RWPE2 (cell line): ENCODE measurements at regions not wholly inside any gene's neighbourhood (a gene's known extent, or its start where the extent isn't known, plus 50 kb on each side); places are given as distances from the start of the nearest gene placed in this dataset.
"Not testable (repeated sequence)": the region's sequence is repeated elsewhere in the genome, so short reads cannot be mapped to it uniquely, and the experiment has no call there.

Experiments used
- ATAC-seq: fragments of 200-7000 bp; cut with Tn5 transposase; 3 replicates; pipeline ENCODE4 v1.9.1; 2021; ENCODE audit warnings: low read depth
- DNase-seq: peaks from one replicate; pipeline ENCODE4 v3.0.0-alpha.2; 2020; ENCODE audit warnings: low spot score
- H3K27ac ChIP-seq: fragments of 450-650 bp; 2 replicates; pipeline ENCODE4 v1.5.1; 2017; ENCODE audit warnings: mild to moderate bottlenecking; ENCODE audit not compliant: poor library complexity, severe bottlenecking
- H3K27me3 ChIP-seq: fragments of 250-450 bp; sonication (Bioruptor Pico); 2 replicates; pipeline ENCODE4 v1.5.1; 2021; ENCODE audit warnings: mild to moderate bottlenecking, moderate library complexity; ENCODE audit not compliant: insufficient read depth, poor library complexity, severe bottlenecking
- H3K36me3 ChIP-seq: fragments of 250-450 bp; sonication (Bioruptor Pico); 2 replicates; pipeline ENCODE4 v1.5.1; 2020; ENCODE audit warnings: low read depth, mild to moderate bottlenecking, moderate library complexity
- H3K4me1 ChIP-seq: fragments of 250-450 bp; sonication (Bioruptor Pico); 2 replicates; pipeline ENCODE4 v1.5.1; 2021; ENCODE audit warnings: mild to moderate bottlenecking, moderate library complexity; ENCODE audit not compliant: insufficient read depth, poor library complexity, severe bottlenecking
- H3K4me3 ChIP-seq: fragments of 250-450 bp; sonication (Bioruptor Pico); 2 replicates; pipeline ENCODE4 v1.5.1; 2021; ENCODE audit warnings: mild to moderate bottlenecking, moderate library complexity; ENCODE audit not compliant: severe bottlenecking
- H3K9me3 ChIP-seq: fragments of 250-450 bp; sonication (Bioruptor Pico); 2 replicates; pipeline ENCODE4 v1.5.1; 2021; ENCODE audit warnings: mild to moderate bottlenecking, moderate library complexity; ENCODE audit not compliant: severe bottlenecking
- TF ChIP-seq, protein P1 (sequence below): fragments of 450-650 bp; IDR thresholded peaks from one replicate; pipeline ENCODE4 v1.5.1; 2017; ENCODE audit warnings: mild to moderate bottlenecking, moderate library complexity; ENCODE audit not compliant: poor library complexity, severe bottlenecking

DNA sequence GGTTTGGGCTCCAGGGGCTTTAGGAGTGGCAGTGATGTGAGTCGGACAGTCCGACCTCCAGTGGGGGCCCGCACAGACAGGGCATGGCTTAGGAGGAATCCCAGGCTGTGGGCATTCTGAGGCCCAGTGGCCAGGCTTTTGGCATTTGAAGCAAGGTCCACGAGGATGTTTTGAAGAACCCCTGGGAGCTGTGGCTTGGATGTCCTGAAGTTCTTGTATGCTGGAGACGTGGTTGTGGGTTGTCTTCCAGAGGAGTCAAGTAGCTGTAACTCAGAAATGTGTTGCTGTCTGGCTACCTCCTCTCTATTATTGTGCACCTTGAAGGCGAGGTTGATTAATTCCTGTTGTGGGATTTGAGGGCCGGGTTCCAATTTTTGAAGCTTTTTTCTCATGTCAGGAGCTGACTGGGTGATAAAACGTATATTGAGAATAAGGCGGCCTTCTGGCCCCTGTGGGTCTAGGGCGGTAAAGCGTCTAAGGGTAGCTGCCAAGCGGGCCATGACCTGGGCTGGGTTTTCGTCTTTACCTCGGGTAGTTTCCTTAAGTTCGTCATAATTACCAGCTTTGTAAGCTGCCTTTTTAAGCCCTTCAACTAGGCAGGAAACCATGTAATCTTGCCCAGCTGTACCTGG, 67.3 kb upstream of the EZR start:
- not testable (repeated sequence) for H3K9me3 ChIP-seq, DNase-seq, H3K36me3 ChIP-seq, H3K4me1 ChIP-seq, ATAC-seq, H3K27ac ChIP-seq, H3K27me3 ChIP-seq, H3K4me3 ChIP-seq

DNA sequence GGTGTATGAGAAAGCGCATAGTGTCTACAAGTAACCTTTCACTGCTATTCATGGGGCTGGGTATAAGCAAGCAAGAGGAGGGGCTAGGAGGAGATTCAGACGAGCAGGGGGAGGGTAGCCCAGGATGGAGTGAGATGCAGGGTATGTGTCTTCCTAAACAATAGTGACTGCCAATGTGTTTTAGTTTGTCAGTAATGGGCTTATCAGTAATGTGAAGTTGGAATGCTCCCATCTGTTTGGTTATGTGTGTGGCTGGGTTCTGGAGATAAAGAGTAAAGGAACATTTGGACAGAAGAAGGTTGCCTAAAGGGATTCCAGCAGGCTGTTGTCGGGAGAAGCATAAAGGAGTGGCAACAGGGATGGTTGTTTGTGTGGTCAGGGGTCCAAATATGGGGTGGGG, 62.7 kb upstream of the EZR start:
- not testable (repeated sequence) for ATAC-seq, H3K36me3 ChIP-seq, H3K4me3 ChIP-seq, H3K27me3 ChIP-seq, DNase-seq, H3K4me1 ChIP-seq, H3K27ac ChIP-seq, H3K9me3 ChIP-seq

DNA sequence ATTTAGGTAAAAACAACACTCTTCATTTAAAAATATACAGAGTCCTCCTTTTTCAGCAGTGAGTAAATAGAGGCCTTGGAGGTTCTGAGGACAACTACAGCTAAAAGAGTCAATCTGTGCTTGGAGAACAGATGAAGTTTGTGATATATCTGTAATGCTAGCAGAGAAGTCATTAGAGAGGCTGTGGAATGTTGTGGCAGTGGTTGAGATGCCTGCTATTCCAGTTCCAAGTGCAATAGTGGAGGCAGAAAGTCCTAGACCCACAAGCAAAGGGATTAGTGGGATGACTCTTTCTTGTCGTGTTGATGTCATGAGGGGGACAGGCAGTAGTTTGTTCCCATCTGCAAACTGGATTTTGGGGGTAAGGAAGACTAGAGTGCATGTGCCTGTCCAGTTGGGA, 62.1 kb upstream of the EZR start:
- not testable (repeated sequence) for ATAC-seq, H3K4me3 ChIP-seq, H3K27ac ChIP-seq, DNase-seq, H3K4me1 ChIP-seq, H3K9me3 ChIP-seq, H3K36me3 ChIP-seq, H3K27me3 ChIP-seq

DNA sequence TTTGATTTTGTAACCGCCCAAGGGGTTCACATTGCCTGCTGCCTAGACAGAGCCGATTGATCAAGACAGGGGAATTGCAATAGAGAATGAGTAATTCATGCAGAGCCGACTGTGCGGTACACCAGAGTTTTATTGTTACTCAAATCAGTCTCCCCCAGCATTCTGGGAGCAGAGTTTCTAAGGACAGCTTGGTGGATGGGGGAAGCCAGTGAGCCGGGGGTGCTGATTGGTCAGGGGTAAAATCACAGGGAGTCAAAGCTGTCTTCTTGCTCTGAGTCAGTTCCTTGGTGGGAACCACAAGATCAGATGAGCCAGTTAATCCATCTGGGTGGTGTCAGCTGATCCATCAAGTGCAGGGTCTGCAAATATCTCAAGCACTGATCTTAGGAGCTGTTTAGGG, 60.0 kb upstream of the EZR start:
- H3K27ac ChIP-seq, result no peak overlapping the region
- no peak overlapping the region for H3K4me3 ChIP-seq
- H3K27me3 ChIP-seq, result no peaks in the 10 kb centered on the region
- DNase-seq (no peak), ATAC-seq (no peak)
- no peaks in the 10 kb centered on the region for H3K36me3 ChIP-seq
- no peaks in the 10 kb centered on the region for H3K4me1 ChIP-seq
- TF ChIP-seq, protein P1, sequence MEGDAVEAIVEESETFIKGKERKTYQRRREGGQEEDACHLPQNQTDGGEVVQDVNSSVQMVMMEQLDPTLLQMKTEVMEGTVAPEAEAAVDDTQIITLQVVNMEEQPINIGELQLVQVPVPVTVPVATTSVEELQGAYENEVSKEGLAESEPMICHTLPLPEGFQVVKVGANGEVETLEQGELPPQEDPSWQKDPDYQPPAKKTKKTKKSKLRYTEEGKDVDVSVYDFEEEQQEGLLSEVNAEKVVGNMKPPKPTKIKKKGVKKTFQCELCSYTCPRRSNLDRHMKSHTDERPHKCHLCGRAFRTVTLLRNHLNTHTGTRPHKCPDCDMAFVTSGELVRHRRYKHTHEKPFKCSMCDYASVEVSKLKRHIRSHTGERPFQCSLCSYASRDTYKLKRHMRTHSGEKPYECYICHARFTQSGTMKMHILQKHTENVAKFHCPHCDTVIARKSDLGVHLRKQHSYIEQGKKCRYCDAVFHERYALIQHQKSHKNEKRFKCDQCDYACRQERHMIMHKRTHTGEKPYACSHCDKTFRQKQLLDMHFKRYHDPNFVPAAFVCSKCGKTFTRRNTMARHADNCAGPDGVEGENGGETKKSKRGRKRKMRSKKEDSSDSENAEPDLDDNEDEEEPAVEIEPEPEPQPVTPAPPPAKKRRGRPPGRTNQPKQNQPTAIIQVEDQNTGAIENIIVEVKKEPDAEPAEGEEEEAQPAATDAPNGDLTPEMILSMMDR, result no peak
- no peaks in the 10 kb centered on the region for H3K9me3 ChIP-seq

DNA sequence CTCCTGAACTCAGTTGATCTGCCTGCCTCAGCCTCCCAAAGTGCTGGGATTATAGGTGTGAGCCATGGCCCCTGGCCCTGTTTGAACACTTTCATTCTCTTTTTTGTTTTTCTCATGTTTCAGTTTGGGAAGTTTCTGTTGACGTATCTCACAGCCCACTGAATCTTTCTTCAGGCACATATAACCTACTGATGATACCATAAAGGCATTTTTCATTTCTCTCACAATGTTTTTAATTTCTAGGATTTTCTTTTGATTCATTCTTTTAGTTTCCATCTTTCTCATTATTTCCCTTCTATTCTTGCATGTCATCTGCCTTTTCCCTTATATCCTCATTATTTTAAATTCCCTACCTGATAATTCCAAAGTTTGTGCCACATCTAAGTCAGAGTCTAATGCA, 58.5 kb upstream of the EZR start:
- H3K4me3 ChIP-seq, result no peak overlapping the region
- no peaks in the 10 kb centered on the region for H3K36me3 ChIP-seq
- no peaks in the 10 kb centered on the region for H3K4me1 ChIP-seq
- TF ChIP-seq, protein P1, result no peak
- no peaks in the 10 kb centered on the region for H3K27me3 ChIP-seq
- no peak overlapping the region for H3K27ac ChIP-seq
- no peaks in the 10 kb centered on the region for H3K9me3 ChIP-seq
- no peak for DNase-seq
- no peak for ATAC-seq

DNA sequence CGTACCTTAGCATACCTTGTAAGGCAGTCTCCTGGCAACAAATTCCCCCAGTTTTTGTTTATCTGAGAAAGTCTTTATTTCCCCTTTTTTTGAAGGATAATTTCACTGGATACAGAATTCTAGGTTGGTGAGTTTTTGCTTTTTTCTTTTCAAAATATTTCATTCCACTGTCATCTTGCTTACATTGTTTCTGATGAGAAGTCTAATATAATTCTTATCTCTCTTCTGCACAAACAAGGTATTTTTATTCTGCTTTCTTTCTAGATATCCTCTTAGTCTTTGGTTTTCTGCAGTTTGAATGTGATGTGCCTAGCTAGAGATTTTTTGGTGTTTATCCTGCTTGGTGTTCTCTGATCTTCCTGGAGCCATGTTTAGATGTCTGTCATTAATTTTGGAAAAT, 57.7 kb upstream of the EZR start:
- DNase-seq, result no peak
- Histone ChIP-seq H3K27me3 (no peaks in the 10 kb centered on the region), H3K9me3 (no peaks in the 10 kb centered on the region), H3K36me3 (no peaks in the 10 kb centered on the region), H3K4me1 (no peaks in the 10 kb centered on the region), H3K4me3 (no peak overlapping the region), H3K27ac (no peak overlapping the region)
- no peak for ATAC-seq
- TF ChIP-seq, protein P1, result no peak
